WI38 (cell line): ENCODE measurements at regions not wholly inside any gene's neighbourhood (a gene's known extent, or its start where the extent isn't known, plus 50 kb on each side); places are given as distances from the start of the nearest gene placed in this dataset.

Experiments
- H3K4me3 ChIP-seq: 2 replicates; pipeline ENCODE4 v1.5.1; 2011; ENCODE audit warnings: low read depth, mild to moderate bottlenecking, control low read depth, low read length
- CTCF ChIP-seq: IDR thresholded peaks from 2 replicates; pipeline ENCODE4 v1.5.1; 2012; ENCODE audit warnings: low read depth, mild to moderate bottlenecking, control low read depth, low read length

DNA sequence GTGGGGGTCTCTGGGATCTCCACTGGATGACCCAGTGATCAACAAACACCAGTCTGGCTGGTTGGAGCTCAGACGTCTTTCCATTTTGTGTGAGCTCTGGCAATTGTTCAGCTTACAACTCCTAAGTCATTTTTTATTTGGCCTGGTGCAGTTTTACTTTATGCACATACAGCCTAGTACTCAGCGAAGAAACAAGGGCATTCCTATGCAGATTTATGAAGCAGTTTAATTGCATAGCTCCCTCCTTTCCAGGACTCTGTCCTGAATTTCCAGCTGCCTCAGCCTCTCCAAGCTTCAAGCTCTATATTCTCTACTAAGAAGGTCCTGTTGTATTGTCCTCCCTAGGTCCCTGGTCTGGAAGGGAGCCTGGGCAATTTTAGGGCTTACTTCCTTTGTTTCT is 145.6 kb upstream of the GALNT17 start:
- no peak for TF ChIP-seq CTCF
- H3K4me3 ChIP-seq: no peak overlapping the region

- H3K4me3 ChIP-seq: no peak overlapping the region
- no peak for TF ChIP-seq CTCF
Observed at GRCh38 chr7:70994176-70994575, 137.8 kb upstream of the GALNT17 start.

DNA sequence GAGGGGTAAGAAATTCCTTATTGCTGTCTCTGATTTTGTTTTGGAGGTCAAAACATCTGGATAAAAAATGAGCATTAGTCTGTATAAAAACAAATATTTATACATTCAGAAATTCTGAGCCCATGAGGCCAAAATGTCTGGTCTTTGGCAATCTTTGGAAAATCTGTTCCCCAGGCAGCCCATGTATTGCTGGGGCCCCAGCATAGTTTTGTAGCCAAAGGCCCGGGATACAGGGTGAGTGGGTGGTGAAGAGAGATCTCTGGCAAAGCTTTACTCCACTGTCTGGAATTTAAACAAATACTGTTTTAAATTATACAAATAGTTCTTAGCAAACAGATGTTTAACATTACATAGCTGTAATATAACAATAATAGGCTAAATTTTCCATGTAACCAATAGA is 134.7 kb upstream of the GALNT17 start:
- TF ChIP-seq CTCF: no peak
- no peak overlapping the region for H3K4me3 ChIP-seq

- no peak for TF ChIP-seq CTCF
Observed at GRCh38 chr7:71005109-71005508, 126.8 kb upstream of the GALNT17 start.

GRCh38 chr7:71009636-71010035 is 122.3 kb upstream of the GALNT17 start:
- no peak for TF ChIP-seq CTCF
- H3K4me3 ChIP-seq: no peak overlapping the region

More at GRCh38 chr7:71005109-71005508, 126.8 kb upstream of the GALNT17 start:
- no peak overlapping the region for H3K4me3 ChIP-seq

- TF ChIP-seq CTCF: no peak
- no peak overlapping the region for H3K4me3 ChIP-seq
Observed at GRCh38 chr7:71015252-71015900, 116.6 kb upstream of the GALNT17 start.

DNA sequence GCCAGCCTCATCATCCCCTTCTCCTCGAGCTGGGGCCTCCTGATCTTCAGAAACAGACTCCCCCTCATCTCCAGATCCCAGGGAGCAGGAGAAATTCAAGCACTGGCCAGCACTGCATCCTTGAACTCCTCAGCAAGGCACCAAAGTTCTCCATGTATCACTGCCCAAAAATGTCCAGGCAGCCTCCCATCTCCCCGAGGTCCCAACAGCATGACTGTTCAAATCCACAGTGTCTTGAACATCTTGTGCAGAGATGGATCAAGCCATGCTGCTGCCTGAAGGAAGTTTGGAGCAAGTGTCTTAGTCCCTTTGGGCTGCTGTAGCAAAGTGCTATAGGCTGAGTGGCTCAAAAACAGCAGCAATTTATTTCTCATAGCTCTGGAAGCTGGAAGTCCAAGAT is 115.5 kb upstream of the GALNT17 start:
- TF ChIP-seq CTCF: no peak
- H3K4me3 ChIP-seq: no peak overlapping the region
